ENCODE measurements at regions not wholly inside any gene's neighbourhood (a gene's known extent, or its start where the extent isn't known, plus 50 kb on each side); places are given as distances from the start of the nearest gene placed in this dataset.

DNA sequence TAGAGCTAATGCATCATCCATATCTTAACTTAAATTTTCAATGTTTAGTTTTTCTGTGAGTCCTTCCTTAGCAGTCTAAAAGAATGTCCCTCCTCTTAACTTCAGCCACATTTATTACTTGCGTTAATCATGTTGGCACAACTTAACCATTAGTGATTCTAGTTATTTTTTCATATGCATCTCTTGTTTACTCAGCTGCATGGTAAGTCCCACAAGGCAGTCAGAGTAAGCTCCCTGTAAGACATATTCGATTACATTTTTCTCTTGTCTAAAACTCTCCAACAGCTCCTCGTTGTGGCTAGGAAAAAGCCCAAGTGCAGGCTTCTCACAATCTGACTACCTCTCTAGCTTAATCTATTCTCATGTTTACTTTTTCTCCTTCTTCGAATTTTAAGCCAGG, 2045.3 kb upstream of the PIK3C3 start (continued):
- TF ChIP-seq, protein P1, sequence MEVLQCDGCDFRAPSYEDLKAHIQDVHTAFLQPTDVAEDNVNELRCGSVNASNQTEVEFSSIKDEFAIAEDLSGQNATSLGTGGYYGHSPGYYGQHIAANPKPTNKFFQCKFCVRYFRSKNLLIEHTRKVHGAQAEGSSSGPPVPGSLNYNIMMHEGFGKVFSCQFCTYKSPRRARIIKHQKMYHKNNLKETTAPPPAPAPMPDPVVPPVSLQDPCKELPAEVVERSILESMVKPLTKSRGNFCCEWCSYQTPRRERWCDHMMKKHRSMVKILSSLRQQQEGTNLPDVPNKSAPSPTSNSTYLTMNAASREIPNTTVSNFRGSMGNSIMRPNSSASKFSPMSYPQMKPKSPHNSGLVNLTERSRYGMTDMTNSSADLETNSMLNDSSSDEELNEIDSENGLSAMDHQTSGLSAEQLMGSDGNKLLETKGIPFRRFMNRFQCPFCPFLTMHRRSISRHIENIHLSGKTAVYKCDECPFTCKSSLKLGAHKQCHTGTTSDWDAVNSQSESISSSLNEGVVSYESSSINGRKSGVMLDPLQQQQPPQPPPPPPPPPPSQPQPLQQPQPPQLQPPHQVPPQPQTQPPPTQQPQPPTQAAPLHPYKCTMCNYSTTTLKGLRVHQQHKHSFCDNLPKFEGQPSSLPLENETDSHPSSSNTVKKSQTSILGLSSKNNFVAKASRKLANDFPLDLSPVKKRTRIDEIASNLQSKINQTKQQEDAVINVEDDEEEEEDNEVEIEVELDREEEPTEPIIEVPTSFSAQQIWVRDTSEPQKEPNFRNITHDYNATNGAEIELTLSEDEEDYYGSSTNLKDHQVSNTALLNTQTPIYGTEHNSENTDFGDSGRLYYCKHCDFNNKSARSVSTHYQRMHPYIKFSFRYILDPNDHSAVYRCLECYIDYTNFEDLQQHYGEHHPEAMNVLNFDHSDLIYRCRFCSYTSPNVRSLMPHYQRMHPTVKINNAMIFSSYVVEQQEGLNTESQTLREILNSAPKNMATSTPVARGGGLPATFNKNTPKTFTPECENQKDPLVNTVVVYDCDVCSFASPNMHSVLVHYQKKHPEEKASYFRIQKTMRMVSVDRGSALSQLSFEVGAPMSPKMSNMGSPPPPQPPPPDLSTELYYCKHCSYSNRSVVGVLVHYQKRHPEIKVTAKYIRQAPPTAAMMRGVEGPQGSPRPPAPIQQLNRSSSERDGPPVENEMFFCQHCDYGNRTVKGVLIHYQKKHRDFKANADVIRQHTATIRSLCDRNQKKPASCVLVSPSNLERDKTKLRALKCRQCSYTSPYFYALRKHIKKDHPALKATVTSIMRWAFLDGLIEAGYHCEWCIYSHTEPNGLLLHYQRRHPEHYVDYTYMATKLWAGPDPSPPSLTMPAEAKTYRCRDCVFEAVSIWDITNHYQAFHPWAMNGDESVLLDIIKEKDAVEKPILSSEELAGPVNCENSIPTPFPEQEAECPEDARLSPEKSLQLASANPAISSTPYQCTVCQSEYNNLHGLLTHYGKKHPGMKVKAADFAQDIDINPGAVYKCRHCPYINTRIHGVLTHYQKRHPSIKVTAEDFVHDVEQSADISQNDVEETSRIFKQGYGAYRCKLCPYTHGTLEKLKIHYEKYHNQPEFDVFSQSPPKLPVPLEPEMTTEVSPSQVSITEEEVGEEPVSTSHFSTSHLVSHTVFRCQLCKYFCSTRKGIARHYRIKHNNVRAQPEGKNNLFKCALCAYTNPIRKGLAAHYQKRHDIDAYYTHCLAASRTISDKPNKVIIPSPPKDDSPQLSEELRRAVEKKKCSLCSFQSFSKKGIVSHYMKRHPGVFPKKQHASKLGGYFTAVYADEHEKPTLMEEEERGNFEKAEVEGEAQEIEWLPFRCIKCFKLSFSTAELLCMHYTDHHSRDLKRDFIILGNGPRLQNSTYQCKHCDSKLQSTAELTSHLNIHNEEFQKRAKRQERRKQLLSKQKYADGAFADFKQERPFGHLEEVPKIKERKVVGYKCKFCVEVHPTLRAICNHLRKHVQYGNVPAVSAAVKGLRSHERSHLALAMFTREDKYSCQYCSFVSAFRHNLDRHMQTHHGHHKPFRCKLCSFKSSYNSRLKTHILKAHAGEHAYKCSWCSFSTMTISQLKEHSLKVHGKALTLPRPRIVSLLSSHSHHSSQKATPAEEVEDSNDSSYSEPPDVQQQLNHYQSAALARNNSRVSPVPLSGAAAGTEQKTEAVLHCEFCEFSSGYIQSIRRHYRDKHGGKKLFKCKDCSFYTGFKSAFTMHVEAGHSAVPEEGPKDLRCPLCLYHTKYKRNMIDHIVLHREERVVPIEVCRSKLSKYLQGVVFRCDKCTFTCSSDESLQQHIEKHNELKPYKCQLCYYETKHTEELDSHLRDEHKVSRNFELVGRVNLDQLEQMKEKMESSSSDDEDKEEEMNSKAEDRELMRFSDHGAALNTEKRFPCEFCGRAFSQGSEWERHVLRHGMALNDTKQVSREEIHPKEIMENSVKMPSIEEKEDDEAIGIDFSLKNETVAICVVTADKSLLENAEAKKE (CRISPR knock-in tag; IDR thresholded peaks at IDR 0.05), result no peak
- TF ChIP-seq, protein P2, sequence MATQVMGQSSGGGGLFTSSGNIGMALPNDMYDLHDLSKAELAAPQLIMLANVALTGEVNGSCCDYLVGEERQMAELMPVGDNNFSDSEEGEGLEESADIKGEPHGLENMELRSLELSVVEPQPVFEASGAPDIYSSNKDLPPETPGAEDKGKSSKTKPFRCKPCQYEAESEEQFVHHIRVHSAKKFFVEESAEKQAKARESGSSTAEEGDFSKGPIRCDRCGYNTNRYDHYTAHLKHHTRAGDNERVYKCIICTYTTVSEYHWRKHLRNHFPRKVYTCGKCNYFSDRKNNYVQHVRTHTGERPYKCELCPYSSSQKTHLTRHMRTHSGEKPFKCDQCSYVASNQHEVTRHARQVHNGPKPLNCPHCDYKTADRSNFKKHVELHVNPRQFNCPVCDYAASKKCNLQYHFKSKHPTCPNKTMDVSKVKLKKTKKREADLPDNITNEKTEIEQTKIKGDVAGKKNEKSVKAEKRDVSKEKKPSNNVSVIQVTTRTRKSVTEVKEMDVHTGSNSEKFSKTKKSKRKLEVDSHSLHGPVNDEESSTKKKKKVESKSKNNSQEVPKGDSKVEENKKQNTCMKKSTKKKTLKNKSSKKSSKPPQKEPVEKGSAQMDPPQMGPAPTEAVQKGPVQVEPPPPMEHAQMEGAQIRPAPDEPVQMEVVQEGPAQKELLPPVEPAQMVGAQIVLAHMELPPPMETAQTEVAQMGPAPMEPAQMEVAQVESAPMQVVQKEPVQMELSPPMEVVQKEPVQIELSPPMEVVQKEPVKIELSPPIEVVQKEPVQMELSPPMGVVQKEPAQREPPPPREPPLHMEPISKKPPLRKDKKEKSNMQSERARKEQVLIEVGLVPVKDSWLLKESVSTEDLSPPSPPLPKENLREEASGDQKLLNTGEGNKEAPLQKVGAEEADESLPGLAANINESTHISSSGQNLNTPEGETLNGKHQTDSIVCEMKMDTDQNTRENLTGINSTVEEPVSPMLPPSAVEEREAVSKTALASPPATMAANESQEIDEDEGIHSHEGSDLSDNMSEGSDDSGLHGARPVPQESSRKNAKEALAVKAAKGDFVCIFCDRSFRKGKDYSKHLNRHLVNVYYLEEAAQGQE (IDR thresholded peaks at IDR 0.05; ENCODE audit: unreplicated experiment), result no peak
- TF ChIP-seq ZNF331 (CRISPR knock-in tag; IDR thresholded peaks at IDR 0.05; ENCODE audit: low read depth), result no peak
- TF ChIP-seq STAT1 (IDR thresholded peaks at IDR 0.05; ENCODE audit: unreplicated experiment), result no peak
- TF ChIP-seq NANOG (IDR thresholded peaks at IDR 0.05; ENCODE audit: borderline replicate concordance), result no peak
- no peak for TF ChIP-seq EZH2 (IDR thresholded peaks at IDR 0.05; ENCODE audit: low read depth, unreplicated experiment)
- no peak for TF ChIP-seq EZH2phosphoT487 (IDR thresholded peaks at IDR 0.05; ENCODE audit: unreplicated experiment)

Data from GM23338 (cell line).